GM21825 (cell line): ENCODE measurements at regions not wholly inside any gene's neighbourhood (a gene's known extent, or its start where the extent isn't known, plus 50 kb on each side); places are given as distances from the start of the nearest gene placed in this dataset.
"Not testable (repeated sequence)": the region's sequence is repeated elsewhere in the genome, so short reads cannot be mapped to it uniquely, and the experiment has no call there.

ENCODE experiments used
- ATAC-seq: cut with Tn5 transposase; IDR thresholded peaks from one replicate; pipeline ENCODE4 v1.9.1; 2021; ENCODE audit warnings: mild to moderate bottlenecking, moderate library complexity; ENCODE audit not compliant: unreplicated experiment

DNA sequence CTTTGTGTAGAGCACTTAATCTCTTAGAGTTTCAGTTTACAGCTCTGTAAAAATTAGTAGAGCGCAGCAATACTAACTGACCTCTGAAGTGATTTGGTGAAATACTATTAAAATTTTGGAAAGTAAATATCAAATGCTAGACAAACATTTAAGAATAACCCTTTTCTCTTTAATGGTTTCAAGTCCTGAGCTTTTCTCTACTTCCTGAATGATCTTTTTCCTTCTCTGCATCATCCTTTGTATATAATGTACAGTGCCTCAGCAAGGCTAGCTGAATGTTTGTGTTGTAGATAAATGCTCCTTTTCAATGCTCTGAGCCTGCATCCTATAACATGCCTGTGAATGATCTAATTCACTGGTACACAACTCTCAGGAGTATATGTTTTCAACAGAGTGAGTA lies 272.9 kb downstream of the ADGRL2 start:
- no peak for ATAC-seq

DNA sequence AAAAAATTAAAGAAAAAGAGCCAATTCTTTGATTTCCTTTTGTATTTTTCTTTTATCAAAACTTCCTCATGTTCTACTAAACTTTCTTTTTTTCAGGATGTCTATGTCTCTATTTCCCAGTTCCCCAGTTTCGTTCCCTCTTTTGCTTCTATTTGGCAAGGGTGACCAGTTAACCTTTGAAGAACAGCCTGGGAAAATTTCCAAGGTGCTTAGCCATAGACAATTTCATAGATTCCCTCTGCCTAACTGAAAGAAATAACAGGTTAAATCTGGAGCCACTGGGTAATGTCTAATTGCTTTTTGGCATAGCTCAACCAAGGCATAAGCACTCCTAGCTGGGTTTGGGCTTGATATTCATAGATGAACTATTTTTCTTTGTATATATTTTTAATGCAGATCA lies 272.3 kb downstream of the ADGRL2 start:
- ATAC-seq = no peak

DNA sequence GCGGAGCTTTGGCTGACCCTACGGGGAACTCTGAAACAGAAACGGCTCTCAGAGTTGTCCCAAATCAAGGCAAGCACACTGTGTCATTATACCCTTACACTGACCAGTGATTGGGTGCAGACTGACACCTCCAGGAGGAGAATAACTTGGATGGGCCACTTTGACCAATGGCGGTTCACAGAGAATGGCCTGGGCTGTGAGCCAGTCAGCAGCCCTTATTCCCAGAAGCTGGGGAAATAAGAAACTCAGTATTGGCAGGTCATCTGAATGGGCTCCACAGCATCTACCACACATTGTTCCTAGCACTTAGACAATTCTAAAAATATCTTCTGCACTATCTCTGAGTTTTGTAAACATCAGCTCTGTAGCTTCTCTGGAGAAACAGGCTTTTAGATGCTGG lies 265.2 kb downstream of the ADGRL2 start:
- no peak for ATAC-seq

DNA sequence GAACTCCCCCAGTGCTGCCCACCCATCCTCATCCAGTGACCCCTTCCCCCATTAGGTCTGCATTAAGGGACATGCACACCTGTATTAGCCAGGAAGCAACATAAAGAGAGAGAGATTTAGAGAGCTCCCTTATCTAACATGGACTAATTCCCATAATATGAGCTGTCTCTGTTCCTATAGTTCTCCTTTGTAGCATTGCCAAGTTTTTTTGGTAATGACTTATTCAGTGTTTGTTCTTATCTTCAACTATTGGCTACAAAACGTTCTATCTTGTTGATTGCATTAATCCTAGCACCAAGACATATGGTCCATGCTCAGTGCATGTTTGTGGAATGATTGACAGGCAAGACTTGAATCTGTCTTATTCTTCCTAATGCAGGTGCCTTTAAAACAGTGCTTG lies 264.0 kb downstream of the ADGRL2 start:
- ATAC-seq = no peak

DNA sequence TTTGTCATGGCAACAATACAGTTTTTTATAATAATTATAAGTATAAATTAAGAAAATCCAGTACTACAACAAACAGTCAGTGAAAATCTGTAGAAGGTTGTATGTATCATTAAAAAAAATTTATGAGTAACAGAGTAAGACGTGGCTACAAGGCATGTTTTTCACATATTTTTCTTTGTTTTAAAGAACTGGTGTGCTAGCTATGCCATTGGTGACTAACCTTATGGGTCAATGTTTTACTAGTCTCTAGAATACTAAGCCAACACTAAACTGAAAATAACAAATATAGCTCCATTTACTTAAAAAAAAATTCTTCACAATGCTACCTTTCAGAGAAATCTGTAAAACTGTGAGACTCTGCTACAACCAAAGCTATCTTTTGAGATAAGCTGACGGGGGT lies 261.5 kb downstream of the ADGRL2 start:
- ATAC-seq = no peak

DNA sequence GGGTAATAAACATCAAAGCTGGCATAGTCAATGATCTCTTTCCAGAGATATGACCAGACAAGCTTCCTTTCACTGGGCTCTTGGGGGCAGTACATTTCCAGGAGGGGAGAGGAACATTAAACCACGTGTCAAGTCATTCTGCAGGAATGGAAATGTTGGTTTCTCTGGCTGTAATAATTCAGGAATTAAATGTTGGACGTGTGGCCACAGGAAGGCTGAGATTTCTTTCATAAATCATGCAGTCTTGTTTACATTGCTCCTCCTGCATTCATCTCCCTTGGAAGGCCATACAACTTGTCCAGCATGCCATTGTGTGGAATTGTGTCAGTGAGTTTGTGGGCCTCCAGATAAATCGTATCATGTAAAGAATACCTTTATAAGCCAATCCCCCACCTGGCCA lies 259.2 kb downstream of the ADGRL2 start:
- ATAC-seq = no peak

DNA sequence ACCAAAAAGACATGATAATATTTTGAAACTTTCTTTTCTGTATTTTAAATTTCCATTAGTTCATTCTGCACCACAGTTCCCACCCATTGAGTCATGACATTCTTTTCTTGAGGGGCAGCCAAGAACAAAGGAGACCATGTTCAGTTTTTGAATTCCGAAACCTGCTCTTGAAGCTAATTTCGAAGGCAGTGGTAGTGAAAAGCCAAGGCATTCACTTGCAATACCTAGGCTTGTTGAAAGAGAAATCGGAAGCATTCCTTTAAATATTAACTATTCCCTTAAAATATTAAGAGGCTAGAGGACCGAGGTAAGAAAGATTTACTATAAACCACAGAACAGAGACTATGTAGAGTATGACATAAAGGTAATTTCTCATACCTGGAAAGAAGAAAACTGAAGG lies 256.3 kb downstream of the ADGRL2 start:
- no peak for ATAC-seq

DNA sequence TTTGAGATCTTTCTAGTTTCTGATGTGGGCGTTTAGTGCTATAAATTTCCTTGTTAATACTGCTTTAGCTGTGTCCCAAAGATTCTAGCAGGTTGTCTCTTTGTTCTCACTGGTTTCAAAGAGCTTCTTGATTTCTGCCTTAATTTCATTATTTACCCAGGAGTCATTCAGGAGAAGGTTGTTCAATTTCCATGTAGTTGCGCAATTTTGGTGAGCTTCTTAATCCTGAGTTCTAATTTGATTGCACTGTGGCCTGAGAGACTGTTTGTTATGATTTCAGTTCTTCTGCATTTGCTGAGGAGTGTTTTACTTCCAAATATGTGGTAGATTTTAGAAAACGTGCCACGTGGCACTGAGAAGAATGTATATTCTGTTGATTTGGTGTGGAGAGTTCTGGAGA lies 254.6 kb downstream of the ADGRL2 start:
- not testable (repeated sequence) for ATAC-seq

DNA sequence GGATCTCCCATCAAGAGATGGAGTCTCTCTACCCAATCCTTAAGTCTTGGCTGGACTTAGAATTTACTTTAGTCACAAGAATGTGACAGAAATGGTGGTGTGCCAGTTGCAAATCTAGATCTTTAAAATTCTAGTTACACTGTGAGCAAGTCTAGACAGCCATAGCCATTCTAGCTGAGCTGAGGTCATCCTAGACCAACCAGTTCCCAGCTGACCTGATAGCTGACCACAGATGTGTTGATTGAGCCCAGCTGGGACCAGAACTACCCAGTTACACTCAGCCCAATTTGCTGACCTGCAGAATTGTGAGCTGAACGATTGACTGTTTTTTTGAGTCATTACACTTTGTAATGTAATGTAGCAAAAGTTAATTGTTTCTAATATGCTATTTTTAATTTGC lies 251.8 kb downstream of the ADGRL2 start:
- no peak for ATAC-seq

DNA sequence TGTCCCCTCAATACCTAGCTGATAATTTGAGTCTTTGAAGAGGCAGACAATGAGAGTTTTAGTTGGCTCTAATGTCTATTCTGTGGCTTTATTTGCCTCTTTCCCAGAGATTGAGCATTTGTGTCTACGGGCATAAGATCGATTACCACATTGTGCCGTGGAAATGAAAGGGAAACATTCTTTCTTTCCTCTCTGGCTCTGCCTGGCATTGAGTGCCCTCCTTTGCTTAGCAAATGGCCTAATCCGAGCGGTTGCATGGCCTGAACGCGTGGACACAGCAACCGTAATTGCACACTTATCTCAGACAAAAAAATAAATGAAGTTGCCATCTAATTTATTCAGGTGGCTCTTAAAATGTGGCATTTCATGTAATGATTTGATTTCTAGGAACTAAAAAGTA lies 247.9 kb downstream of the ADGRL2 start:
- no peak for ATAC-seq

DNA sequence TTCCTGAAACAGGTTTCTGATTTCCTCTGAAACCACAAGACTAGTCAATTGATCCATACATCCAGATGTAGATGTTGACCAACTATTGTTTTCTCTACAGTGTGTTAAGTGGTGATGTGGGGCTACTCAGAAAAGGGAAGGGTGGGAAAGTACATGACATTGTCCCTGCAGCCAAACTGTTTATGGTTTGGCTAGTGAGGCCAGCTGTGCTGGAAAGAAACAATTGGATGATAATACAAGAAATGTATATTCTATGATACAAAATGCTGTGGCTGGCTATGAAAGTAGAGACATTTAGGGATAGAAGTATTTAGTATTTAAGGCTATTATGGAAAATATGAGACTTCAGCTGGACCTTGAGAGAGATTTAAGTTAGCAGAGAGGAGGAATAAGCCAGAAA lies 244.5 kb downstream of the ADGRL2 start:
- ATAC-seq = no peak

DNA sequence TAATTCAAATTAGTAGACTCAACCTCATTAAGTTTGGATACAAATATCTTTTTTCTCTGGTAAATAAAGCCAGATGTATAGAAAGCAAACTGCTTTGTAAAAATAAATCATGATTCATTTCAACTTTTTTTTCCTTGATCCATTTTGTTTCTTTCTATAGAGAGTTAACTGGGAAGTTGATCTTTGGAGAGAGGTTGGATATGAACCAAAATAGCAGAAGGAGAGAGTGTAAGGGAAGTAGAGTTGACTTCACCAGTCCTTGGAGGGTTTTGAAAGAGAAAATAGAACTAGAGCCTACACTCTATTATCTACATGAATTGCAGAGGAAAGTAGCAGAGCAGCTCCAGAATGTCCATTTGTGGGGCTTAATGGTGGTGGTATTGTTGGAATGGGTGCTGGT lies 243.8 kb downstream of the ADGRL2 start:
- no peak for ATAC-seq

DNA sequence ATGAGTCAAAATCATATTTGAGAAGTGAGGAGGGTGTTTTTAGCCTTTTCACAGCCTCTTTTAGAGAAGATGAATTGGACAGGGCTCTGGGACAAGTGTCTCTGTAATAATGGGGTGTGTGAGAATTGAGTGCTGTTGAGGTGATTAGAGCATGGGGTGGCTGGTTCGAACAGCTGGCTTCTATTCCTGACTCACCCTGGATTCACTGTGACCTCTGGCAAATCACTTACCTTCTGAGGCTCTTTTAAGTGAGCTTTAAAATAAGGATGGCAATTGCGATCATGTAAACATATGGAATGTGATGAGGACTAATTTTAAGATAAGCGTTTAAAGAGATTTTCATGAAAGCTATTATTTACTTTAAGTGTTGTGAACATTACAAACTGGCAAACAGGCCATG lies 243.4 kb downstream of the ADGRL2 start:
- ATAC-seq = no peak

DNA sequence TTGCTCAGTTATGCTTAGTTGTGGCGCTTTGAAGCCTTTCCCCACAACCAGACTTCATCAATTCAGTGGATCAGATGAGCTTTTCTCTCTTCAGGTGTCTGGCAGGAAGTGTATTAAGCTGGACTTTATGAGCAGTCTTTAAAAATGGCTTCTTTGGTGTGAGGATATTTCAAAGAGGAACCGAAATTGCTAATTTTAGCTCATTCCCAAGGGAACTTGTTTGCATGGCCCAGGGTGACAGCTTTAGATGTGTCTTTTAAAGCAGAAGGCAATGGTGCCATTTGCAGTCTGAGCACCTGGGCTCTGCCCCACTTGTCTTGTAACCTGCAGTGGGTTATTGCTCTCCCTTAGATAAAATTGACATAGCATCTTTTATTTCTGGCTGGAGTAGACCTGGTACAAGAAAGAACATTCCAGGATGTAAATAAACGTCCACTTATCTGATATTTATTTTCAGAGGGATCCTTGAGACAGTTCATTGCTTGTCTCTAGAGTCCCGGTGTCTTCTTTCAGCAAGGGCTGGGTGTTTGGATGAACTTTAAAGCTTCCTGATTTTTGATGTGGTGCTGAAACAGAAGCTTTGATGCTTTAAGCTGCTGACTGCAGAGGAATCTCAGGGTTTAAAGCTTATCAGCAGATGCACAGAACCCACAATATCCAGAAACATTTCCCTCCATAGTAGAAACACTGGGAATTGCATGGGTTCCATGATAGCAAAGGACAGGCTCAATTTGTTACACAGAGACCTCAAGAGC lies 241.7 kb downstream of the ADGRL2 start:
- no peak for ATAC-seq
